ENCODE measurements at regions not wholly inside any gene's neighbourhood (a gene's known extent, or its start where the extent isn't known, plus 50 kb on each side); places are given as distances from the start of the nearest gene placed in this dataset.

GRCh38 chr15:37586011-37586583 lies 348.3 kb upstream of the TMCO5A start:
- DNase-seq, result no peak

DNA sequence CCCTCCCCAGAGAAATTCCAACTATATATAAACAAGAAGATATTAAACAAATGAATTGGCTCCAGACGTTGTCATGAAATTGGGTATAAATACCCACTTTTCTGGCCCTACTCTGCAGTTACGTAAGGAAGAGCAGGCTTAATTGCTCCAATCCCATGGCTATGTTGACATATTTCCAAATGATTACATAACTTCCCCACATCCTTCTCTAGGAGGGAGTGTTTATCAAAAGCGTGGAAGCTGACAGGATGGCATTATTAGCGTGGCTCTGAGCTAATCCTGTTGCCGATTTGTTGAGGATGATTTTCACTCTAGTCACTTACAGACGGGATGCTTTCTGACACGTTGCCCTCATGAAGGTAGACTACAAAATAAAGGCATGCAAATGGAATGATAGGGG lies 347.5 kb upstream of the TMCO5A start:
- DNase-seq, result no peak

DNA sequence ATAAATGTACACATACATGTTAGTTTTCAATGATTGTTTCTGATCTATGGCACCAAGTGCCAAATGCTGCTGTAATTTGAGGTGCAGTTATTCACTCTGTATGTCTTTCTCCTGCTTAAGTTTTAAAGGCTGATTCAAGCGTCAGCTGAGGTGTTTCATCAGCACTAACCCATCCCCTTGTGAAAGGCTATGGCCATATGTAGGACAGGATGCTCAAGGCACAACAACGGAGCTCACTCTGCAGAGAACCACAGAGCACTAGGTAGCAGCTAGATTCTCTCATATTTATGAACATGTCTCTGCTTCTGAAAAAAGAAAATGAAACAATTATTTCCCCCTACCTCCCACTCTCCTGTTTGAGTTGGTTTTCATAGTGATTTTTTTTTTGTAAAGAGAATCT lies 340.0 kb upstream of the TMCO5A start:
- DNase-seq, result no peak

- DNase-seq, result no peak
These were observed 338.9 kb upstream of the TMCO5A start for GRCh38 chr15:37595426-37595970.

GRCh38 chr15:37599156-37599555 lies 335.3 kb upstream of the TMCO5A start:
- no peak for DNase-seq

GRCh38 chr15:37616215-37616614 lies 318.2 kb upstream of the TMCO5A start:
- DNase-seq, result no peak

DNA sequence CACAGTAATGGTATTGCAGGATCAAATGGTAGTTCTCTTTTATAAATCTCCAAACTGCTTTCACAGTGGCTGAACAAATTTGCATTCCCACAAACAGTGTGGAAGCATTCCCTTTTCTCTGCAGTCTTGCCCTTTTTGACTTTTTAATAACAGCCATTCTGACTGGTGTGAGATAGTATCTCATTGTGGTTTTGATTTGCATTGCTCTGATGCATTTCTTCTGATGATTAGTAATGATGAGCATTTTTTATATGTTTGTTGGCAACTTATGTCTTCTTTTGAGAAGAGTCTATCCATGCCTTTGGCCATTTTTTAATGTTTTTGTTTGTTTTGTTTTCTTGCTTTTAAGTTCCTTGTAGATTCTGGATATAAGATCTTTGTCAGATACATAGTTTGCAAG lies 316.1 kb upstream of the TMCO5A start:
- no peak for DNase-seq

DNA sequence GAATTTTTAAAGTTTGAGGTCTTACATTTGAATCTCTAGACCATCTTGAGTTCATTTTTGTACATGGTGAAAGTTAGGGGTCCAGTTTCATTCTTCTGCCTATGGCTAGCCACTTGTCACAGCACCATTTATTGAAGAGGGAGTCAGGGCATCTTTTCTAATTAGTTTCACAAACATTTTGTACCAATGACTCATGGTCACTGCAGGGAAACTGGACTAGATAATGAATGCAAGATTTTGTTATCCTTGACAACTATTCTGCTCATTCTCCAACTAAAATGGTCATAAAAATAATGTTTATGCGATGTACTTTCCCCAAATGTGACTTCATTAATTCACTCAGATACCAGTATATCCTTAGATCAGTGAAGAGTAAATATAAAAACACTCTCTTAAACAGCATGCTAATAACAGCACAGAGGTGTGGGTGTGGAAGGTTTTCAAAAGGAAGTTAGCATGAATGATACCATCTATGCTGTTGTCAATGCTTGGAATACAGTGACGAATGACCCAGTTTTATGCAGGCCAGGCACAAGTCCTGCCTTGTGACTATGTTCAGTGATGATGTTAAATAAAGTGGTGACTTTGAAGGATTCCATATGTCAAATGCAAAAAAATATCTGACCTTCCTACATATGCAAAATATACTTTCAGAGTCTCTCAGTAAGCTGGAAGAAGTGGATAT lies 314.9 kb upstream of the TMCO5A start:
- no peak for DNase-seq

- no peak for DNase-seq
These were observed 308.9 kb upstream of the TMCO5A start for GRCh38 chr15:37625576-37625975.

DNA sequence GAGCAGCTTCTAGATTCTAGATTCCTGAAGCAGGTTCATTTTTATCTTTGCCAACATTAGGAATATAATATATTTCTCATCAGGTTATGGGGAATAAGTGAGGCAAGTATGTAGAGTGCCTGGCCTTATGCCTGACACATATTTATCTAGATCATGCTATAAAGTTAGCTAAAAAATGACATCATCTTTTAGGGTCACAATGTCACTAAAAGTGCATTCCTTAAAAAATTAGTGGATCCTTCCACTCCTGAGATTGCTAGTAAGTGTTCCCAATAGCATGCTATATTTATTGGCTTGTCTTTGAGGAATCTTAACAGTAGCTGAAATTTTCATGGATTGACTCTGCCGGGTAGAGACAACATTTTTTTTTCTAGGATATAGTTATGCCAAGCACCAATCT lies 305.9 kb upstream of the TMCO5A start:
- no peak for DNase-seq

DNA sequence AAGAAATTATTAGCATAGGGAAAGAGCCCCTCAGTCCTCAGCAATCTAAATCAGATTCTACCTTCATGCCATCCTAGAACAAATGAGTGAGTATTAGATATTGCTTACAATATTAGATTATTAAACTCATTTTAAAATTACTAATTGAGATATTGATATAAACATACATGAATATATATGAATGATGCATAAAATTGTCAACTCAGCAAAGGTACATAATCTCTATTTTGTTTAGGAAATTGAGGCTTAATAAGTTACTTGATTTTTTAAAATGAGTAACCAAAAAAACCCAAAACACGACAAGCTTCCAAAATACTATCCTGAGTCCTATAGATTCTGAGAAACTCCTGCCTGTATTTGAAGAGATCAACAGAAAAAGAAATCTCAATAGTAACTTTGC lies 297.7 kb upstream of the TMCO5A start:
- no peak for DNase-seq

- DNase-seq, result no peak
These were observed 296.3 kb upstream of the TMCO5A start for GRCh38 chr15:37638116-37638515.

- DNase-seq, result no peak
These were observed 295.7 kb upstream of the TMCO5A start for GRCh38 chr15:37638691-37639090.

GRCh38 chr15:37652646-37653417 lies 281.6 kb upstream of the TMCO5A start:
- no peak for DNase-seq

GRCh38 chr15:37678124-37678523 lies 256.3 kb upstream of the TMCO5A start:
- DNase-seq, result no peak

- no peak for DNase-seq
These were observed 254.8 kb upstream of the TMCO5A start for GRCh38 chr15:37679627-37680026.

- DNase-seq, result no peak
These were observed 252.1 kb upstream of the TMCO5A start for GRCh38 chr15:37682304-37682703.

DNA sequence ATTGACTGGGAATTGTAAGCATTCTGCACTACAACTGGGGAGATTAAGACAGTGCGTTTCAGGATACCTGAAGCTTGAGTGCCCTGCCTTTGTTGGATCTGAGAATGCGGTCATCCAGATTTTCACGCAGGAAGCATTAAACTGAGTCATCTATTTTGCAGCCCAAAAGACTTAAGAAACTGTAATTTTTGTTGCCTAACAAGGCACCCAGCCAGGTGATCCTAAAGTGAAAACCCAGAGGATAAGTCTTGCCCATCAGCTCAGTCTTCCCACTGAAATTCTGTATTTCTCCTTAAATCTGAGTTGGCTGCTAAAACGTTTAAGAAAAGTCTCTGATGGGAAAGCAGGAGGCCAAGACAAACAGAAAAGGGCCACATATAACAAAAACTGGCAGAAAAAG lies 242.5 kb upstream of the TMCO5A start:
- DNase-seq, result no peak

DNA sequence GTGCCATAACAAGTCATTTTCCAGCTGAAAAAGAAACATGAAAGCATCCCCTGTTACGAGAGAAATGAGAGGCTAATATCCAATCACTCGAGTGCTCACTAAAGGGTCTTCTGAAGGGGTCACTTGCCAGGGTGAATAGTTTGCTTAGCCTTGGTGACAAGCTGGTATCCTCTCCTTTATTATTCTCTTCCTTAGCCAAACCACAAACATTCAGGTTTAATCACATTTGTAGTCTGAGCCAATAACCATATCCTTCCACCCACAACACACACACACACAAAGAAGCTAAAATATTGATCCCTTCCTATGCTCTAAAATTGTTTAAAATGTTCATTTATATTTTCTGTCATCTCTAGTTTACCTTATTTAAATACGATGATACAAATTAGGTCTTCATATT lies 240.5 kb upstream of the TMCO5A start:
- DNase-seq, result no peak

DNA sequence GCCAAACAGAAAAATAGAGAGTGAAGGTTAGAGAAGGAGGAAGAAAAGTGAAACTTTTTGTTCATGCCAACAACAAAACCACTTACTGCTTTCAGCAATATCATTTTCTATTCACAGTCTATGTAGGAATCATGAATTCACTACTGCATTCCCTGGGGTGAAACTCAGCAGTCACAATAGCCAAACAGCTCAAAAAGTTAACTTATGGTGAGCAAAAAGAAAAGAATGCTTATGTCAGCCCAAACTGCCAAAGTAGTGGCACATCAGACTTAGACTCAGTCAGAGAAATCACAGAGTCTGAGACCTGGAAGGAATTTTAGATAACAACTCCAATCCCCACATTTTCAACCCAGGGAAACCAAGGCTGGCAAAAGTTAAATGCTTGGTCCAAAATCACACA lies 238.7 kb upstream of the TMCO5A start:
- DNase-seq, result no peak

GRCh38 chr15:37698679-37699078 lies 235.8 kb upstream of the TMCO5A start:
- no peak for DNase-seq

GRCh38 chr15:37701230-37701629 lies 233.2 kb upstream of the TMCO5A start:
- DNase-seq, result no peak

DNA sequence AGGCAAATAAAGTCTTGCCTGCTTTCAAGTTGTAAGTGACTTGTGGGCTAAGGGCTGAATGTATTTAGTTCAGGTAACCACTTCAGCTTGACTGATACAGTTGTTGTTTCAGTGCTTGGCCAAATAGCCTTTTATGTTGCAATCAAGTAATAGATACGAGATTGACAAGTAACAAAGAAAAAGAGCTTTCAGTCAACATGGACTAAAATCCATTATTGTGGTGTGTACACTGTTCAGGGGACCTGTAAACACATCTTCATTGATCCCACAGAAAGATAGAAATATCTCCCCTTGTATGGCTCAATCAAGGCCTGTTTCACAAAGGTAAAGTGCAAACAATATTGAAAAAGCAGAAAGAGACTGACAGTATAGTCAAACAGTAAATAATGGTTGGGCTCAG lies 224.8 kb upstream of the TMCO5A start:
- DNase-seq, result no peak

GRCh38 chr15:37715101-37715500 lies 219.3 kb upstream of the TMCO5A start:
- no peak for DNase-seq

Measured in GOT3 (cell line).